ENCODE measurements at regions not wholly inside any gene's neighbourhood (a gene's known extent, or its start where the extent isn't known, plus 50 kb on each side); places are given as distances from the start of the nearest gene placed in this dataset.

GRCh38 chr1:68293609-68294366 lies 61.5 kb upstream of the WLS start:
- Histone ChIP-seq H3K4me3 (ENCODE audit: low read depth, low read length) (peak overlapping the region; percentile 60), H3K27me3 (ENCODE audit: insufficient read depth, low read length) (no peaks in the 10 kb centered on the region), H2AFZ (ENCODE audit: low read length, unreplicated experiment) (peak overlapping the region; percentile 23), H3K36me3 (ENCODE audit: insufficient read depth, low read length) (no peaks in the 10 kb centered on the region), H3K27ac (ENCODE audit: low read depth, low read length) (no peak overlapping the region), H3K4me1 (ENCODE audit: control insufficient read depth, insufficient read depth, low read length, unreplicated experiment) (peaks cover 15% of the 10 kb centered on the region), H3K79me2 (ENCODE audit: control insufficient read depth, insufficient read depth, low read length, unreplicated experiment) (no peaks in the 10 kb centered on the region)

GRCh38 chr1:68293122-68293521 lies 60.8 kb upstream of the WLS start:
- H3K79me2 ChIP-seq (ENCODE audit: control insufficient read depth, insufficient read depth, low read length, unreplicated experiment): no peaks in the 10 kb centered on the region
- peaks cover 15% of the 10 kb centered on the region for H3K4me1 ChIP-seq (ENCODE audit: control insufficient read depth, insufficient read depth, low read length, unreplicated experiment)
- no peaks in the 10 kb centered on the region for H3K36me3 ChIP-seq (ENCODE audit: insufficient read depth, low read length)
- no peak overlapping the region for H3K27ac ChIP-seq (ENCODE audit: low read depth, low read length)
- H3K27me3 ChIP-seq (ENCODE audit: insufficient read depth, low read length): no peaks in the 10 kb centered on the region
- no peak overlapping the region for H3K4me3 ChIP-seq (ENCODE audit: low read depth, low read length)
- peak overlapping the region; percentile 23 for H2AFZ ChIP-seq (ENCODE audit: low read length, unreplicated experiment)

GRCh38 chr1:68291688-68292384 lies 59.5 kb upstream of the WLS start:
- Histone ChIP-seq H2AFZ (ENCODE audit: low read length, unreplicated experiment) (no peak overlapping the region), H3K4me3 (ENCODE audit: low read depth, low read length) (no peak overlapping the region), H3K4me1 (ENCODE audit: control insufficient read depth, insufficient read depth, low read length, unreplicated experiment) (peaks cover 15% of the 10 kb centered on the region), H3K27me3 (ENCODE audit: insufficient read depth, low read length) (no peaks in the 10 kb centered on the region), H3K27ac (ENCODE audit: low read depth, low read length) (no peak overlapping the region), H3K79me2 (ENCODE audit: control insufficient read depth, insufficient read depth, low read length, unreplicated experiment) (no peaks in the 10 kb centered on the region), H3K36me3 (ENCODE audit: insufficient read depth, low read length) (no peaks in the 10 kb centered on the region)

- Histone ChIP-seq H3K27me3 (ENCODE audit: insufficient read depth, low read length) (no peaks in the 10 kb centered on the region), H3K4me1 (ENCODE audit: control insufficient read depth, insufficient read depth, low read length, unreplicated experiment) (peaks cover 7% of the 10 kb centered on the region), H2AFZ (ENCODE audit: low read length, unreplicated experiment) (no peak overlapping the region), H3K4me3 (ENCODE audit: low read depth, low read length) (no peak overlapping the region), H3K27ac (ENCODE audit: low read depth, low read length) (no peak overlapping the region), H3K36me3 (ENCODE audit: insufficient read depth, low read length) (no peaks in the 10 kb centered on the region), H3K79me2 (ENCODE audit: control insufficient read depth, insufficient read depth, low read length, unreplicated experiment) (no peaks in the 10 kb centered on the region)
Measured at GRCh38 chr1:68287241-68287640, 54.9 kb upstream of the WLS start.

- H3K27me3 ChIP-seq (ENCODE audit: insufficient read depth, low read length): no peaks in the 10 kb centered on the region
- H3K79me2 ChIP-seq (ENCODE audit: control insufficient read depth, insufficient read depth, low read length, unreplicated experiment): no peaks in the 10 kb centered on the region
- H3K36me3 ChIP-seq (ENCODE audit: insufficient read depth, low read length): no peaks in the 10 kb centered on the region
- H3K27ac ChIP-seq (ENCODE audit: low read depth, low read length): no peak overlapping the region
- no peak overlapping the region for H3K4me3 ChIP-seq (ENCODE audit: low read depth, low read length)
- no peak overlapping the region for H2AFZ ChIP-seq (ENCODE audit: low read length, unreplicated experiment)
- no peaks in the 10 kb centered on the region for H3K4me1 ChIP-seq (ENCODE audit: control insufficient read depth, insufficient read depth, low read length, unreplicated experiment)
Measured at GRCh38 chr1:68285046-68285445, 52.7 kb upstream of the WLS start.

GRCh38 chr1:68281946-68282615 lies 49.8 kb upstream of the WLS start:
- H3K27me3 ChIP-seq (ENCODE audit: insufficient read depth, low read length): no peaks in the 10 kb centered on the region
- H3K79me2 ChIP-seq (ENCODE audit: control insufficient read depth, insufficient read depth, low read length, unreplicated experiment): no peaks in the 10 kb centered on the region
- H3K36me3 ChIP-seq (ENCODE audit: insufficient read depth, low read length): no peaks in the 10 kb centered on the region
- H2AFZ ChIP-seq (ENCODE audit: low read length, unreplicated experiment): no peak overlapping the region
- H3K4me3 ChIP-seq (ENCODE audit: low read depth, low read length): no peak overlapping the region
- no peak overlapping the region for H3K27ac ChIP-seq (ENCODE audit: low read depth, low read length)
- no peaks in the 10 kb centered on the region for H3K4me1 ChIP-seq (ENCODE audit: control insufficient read depth, insufficient read depth, low read length, unreplicated experiment)
